HEK293 (cell line): ENCODE measurements at regions not wholly inside any gene's neighbourhood (a gene's known extent, or its start where the extent isn't known, plus 50 kb on each side); places are given as distances from the start of the nearest gene placed in this dataset.

Experiments used
- CTCF ChIA-PET: fragments of 350-600 bp; formaldehyde crosslinking; extraction: SDS; loops from one replicate; lab custom pipeline; 2021; ENCODE audit warnings: antibody characterized with exemption; lab: Yijun Ruan, JAX
- POLR2A ChIA-PET: fragments of 300-600 bp; formaldehyde crosslinking; extraction: SDS; loops from one replicate; lab custom pipeline; 2020; ENCODE audit warnings: antibody characterized with exemption, inconsistent platforms; lab: Yijun Ruan, JAX
- H3K27ac ChIP-seq: fragments of 200-500 bp; sonication (Bioruptor generic); 2 replicates; pipeline ENCODE4 v1.5.1; 2014; ENCODE audit warnings: low read depth, low read length, control low read depth, inconsistent platforms; ENCODE audit errors: extremely low read depth
- H3K36me3 ChIP-seq, 2 experiments: fragments of 200-500 bp in 1 of 2; sonication (Bioruptor generic) in 1 of 2; 1 replicate in 1 of 2; 2 replicates in 1 of 2; pipeline ENCODE4 v1.5.1; 2014 to 2017; ENCODE audit warnings: inconsistent platforms in 2 of 2, low read length in 2 of 2; ENCODE audit not compliant: control insufficient read depth in 2 of 2, insufficient read depth in 1 of 2
- H3K4me1 ChIP-seq: fragments of 200-500 bp; sonication (Bioruptor generic); 2 replicates; pipeline ENCODE4 v1.5.1; 2014; ENCODE audit warnings: mild to moderate bottlenecking, low read length, inconsistent platforms; ENCODE audit not compliant: control insufficient read depth, insufficient read depth
- H3K4me3 ChIP-seq: 2 replicates; pipeline ENCODE4 v1.5.1; 2011; ENCODE audit warnings: low read depth, mild to moderate bottlenecking, control low read depth, low read length, moderate library complexity
- H3K9me3 ChIP-seq: fragments of 200-500 bp; sonication (Bioruptor generic); 2 replicates; pipeline ENCODE4 v1.5.1; 2014; ENCODE audit warnings: low read depth, low read length, inconsistent platforms; ENCODE audit not compliant: control insufficient read depth, insufficient read depth
- HIC1 ChIP-seq: fragments of 450-650 bp; formaldehyde crosslinking; IDR thresholded peaks from 2 replicates; pipeline ENCODE4 v1.5.1; 2016; ENCODE audit warnings: missing biosample characterization, missing genetic modification characterization
- MEIS1 ChIP-seq: sonication (generic); formaldehyde crosslinking; IDR thresholded peaks from 2 replicates; pipeline ENCODE4 v1.8.1; 2022; ENCODE audit warnings: missing genetic modification reagents, mild to moderate bottlenecking, borderline replicate concordance
- MZF1 ChIP-seq: fragments of 450-650 bp; formaldehyde crosslinking; IDR thresholded peaks from 2 replicates; pipeline ENCODE4 v1.5.1; 2017; ENCODE audit warnings: missing biosample characterization, missing genetic modification characterization, borderline replicate concordance
- PATZ1 ChIP-seq: fragments of 450-650 bp; formaldehyde crosslinking; IDR thresholded peaks from 2 replicates; pipeline ENCODE4 v1.5.1; 2016; ENCODE audit warnings: missing biosample characterization, missing genetic modification characterization
- REST ChIP-seq: fragments of 450-650 bp; formaldehyde crosslinking; IDR thresholded peaks from 2 replicates; pipeline ENCODE4 v1.5.1; 2016; ENCODE audit warnings: missing biosample characterization, missing genetic modification characterization
- ZBTB1 ChIP-seq: fragments of 450-650 bp; formaldehyde crosslinking; IDR thresholded peaks from 2 replicates; pipeline ENCODE4 v1.5.1; 2016; ENCODE audit warnings: missing biosample characterization, missing genetic modification characterization
- ZFHX2 ChIP-seq: fragments of 450-650 bp; formaldehyde crosslinking; conservative IDR thresholded peaks from 2 replicates; pipeline ENCODE4 v1.5.1; 2016; ENCODE audit warnings: missing biosample characterization, missing genetic modification characterization
- ZFP37 ChIP-seq: fragments of 450-650 bp; formaldehyde crosslinking; IDR thresholded peaks from 2 replicates; pipeline ENCODE4 v1.5.1; 2016; ENCODE audit warnings: missing biosample characterization, missing genetic modification characterization
- ZNF146 ChIP-seq: fragments of 450-650 bp; formaldehyde crosslinking; IDR thresholded peaks from 2 replicates; pipeline ENCODE4 v1.5.1; 2016; ENCODE audit warnings: missing biosample characterization, missing genetic modification characterization
- ZNF202 ChIP-seq: fragments of 450-650 bp; formaldehyde crosslinking; IDR thresholded peaks from 2 replicates; pipeline ENCODE4 v1.5.1; 2016; ENCODE audit warnings: missing biosample characterization, missing genetic modification characterization, borderline replicate concordance
- ZNF221 ChIP-seq: fragments of 450-650 bp; formaldehyde crosslinking; IDR thresholded peaks from 2 replicates; pipeline ENCODE4 v1.5.1; 2017; ENCODE audit warnings: missing biosample characterization, missing genetic modification characterization, borderline replicate concordance
- ZNF391 ChIP-seq: fragments of 450-650 bp; formaldehyde crosslinking; IDR thresholded peaks from 2 replicates; pipeline ENCODE4 v1.5.1; 2016; ENCODE audit warnings: low read depth, missing biosample characterization, missing genetic modification characterization, borderline replicate concordance
- ZNF544 ChIP-seq: fragments of 450-650 bp; formaldehyde crosslinking; IDR thresholded peaks from 2 replicates; pipeline ENCODE4 v1.5.0; 2017; ENCODE audit warnings: missing biosample characterization, missing genetic modification characterization
- ZNF555 ChIP-seq: fragments of 450-650 bp; formaldehyde crosslinking; conservative IDR thresholded peaks from 2 replicates; pipeline ENCODE4 v1.5.1; 2017; ENCODE audit warnings: missing biosample characterization, mild to moderate bottlenecking, missing genetic modification characterization, inconsistent platforms
- ZNF623 ChIP-seq: fragments of 450-650 bp; formaldehyde crosslinking; IDR thresholded peaks from 2 replicates; pipeline ENCODE4 v1.5.1; 2016; ENCODE audit warnings: missing biosample characterization, missing genetic modification characterization
- ZNF629 ChIP-seq: fragments of 450-650 bp; formaldehyde crosslinking; IDR thresholded peaks from 2 replicates; pipeline ENCODE4 v1.5.1; 2017; ENCODE audit warnings: missing biosample characterization, missing genetic modification characterization
- ZNF707 ChIP-seq: fragments of 450-650 bp; formaldehyde crosslinking; IDR thresholded peaks from 2 replicates; pipeline ENCODE4 v1.5.1; 2016; ENCODE audit warnings: missing biosample characterization, missing genetic modification characterization
- ZNF791 ChIP-seq: fragments of 450-650 bp; formaldehyde crosslinking; IDR thresholded peaks from 2 replicates; pipeline ENCODE4 v1.5.1; 2016; ENCODE audit warnings: missing biosample characterization, missing genetic modification characterization
- ZSCAN5A ChIP-seq: fragments of 450-650 bp; formaldehyde crosslinking; IDR thresholded peaks from 2 replicates; pipeline ENCODE4 v1.5.1; 2016; ENCODE audit warnings: missing biosample characterization, missing genetic modification characterization
- TF ChIP-seq, protein P1 (sequence below): fragments of 450-650 bp; formaldehyde crosslinking; IDR thresholded peaks from 2 replicates; pipeline ENCODE4 v1.5.1; 2016; ENCODE audit warnings: missing biosample characterization, missing genetic modification characterization
- TF ChIP-seq, protein P2 (sequence below): fragments of 450-650 bp; IDR thresholded peaks from 2 replicates; pipeline ENCODE4 v1.5.1; 2018; ENCODE audit warnings: missing biosample characterization, mild to moderate bottlenecking, missing genetic modification characterization
- TF ChIP-seq, protein P3 (sequence below): fragments of 450-650 bp; formaldehyde crosslinking; IDR thresholded peaks from 2 replicates; pipeline ENCODE4 v1.5.1; 2017; ENCODE audit warnings: missing biosample characterization, missing genetic modification characterization

DNA sequence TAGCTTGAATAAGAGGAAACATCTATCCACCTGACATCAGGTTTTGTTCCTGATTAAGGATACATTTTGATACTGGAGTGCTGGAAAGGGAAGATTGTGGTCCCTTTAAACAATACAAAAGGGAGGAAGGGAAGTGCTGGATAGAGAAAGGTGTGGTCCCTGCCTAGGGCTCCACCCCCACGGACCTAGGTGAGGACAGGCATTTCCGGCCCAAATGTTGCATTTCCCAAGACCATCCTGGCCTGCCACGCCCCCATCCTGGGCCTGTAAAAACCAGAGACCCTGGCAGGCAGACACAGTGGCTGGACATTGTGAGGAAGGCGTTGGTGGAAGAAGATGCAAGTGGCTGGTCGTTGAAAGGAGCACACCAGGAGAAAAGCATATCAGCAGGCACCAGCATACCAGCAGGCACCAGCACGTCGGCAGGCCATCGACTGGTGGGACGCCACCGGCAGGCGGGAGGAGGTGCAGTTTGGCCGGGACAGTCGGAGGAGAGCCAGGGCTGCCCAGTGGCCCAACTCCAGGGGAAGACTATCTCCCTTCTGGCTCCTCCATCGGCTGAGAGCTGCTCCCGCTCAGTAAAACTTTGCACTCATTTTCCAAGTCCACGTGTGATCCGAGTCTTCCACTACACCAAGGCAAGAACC, 53.2 kb upstream of the AMN1 start:
- ChIA-PET POLR2A (interaction anchor here (0.6 kb wide), 1 partner anchor 300 kb away, joined by 3 read pairs; no protein-coding TSS in a partner anchor), CTCF (no interaction called here)
- TF ChIP-seq ZNF544 (tag by site-specific recombination) (no peak), ZNF221 (tag by site-specific recombination) (no peak), ZNF629 (no peak), ZNF391 (tag by site-specific recombination) (no peak), PATZ1 (tag by site-specific recombination) (no peak), MZF1 (tag by site-specific recombination) (no peak), ZSCAN5A (no peak), ZFP37 (tag by site-specific recombination) (no peak), ZFHX2 (tag by site-specific recombination) (no peak), ZNF555 (tag by site-specific recombination) (no peak), ZNF707 (tag by site-specific recombination) (no peak), ZNF623 (tag by site-specific recombination) (no peak), ZNF202 (tag by site-specific recombination) (no peak)
- TF ChIP-seq, protein P1, sequence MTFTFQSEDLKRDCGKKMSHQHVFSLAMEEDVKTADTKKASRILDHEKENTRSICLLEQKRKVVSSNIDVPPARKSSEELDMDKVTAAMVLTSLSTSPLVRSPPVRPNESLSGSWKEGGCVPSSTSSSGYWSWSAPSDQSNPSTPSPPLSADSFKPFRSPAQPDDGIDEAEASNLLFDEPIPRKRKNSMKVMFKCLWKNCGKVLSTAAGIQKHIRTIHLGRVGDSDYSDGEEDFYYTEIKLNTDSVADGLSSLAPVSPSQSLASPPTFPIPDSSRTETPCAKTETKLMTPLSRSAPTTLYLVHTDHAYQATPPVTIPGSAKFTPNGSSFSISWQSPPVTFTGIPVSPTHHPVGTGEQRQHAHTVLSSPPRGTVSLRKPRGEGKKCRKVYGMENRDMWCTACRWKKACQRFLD = no peak
- TF ChIP-seq, protein P2, sequence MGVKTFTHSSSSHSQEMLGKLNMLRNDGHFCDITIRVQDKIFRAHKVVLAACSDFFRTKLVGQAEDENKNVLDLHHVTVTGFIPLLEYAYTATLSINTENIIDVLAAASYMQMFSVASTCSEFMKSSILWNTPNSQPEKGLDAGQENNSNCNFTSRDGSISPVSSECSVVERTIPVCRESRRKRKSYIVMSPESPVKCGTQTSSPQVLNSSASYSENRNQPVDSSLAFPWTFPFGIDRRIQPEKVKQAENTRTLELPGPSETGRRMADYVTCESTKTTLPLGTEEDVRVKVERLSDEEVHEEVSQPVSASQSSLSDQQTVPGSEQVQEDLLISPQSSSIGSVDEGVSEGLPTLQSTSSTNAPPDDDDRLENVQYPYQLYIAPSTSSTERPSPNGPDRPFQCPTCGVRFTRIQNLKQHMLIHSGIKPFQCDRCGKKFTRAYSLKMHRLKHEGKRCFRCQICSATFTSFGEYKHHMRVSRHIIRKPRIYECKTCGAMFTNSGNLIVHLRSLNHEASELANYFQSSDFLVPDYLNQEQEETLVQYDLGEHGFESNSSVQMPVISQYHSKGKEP (tag by site-specific recombination) = no peak
- TF ChIP-seq, all 188 proteins: peak for 0

DNA sequence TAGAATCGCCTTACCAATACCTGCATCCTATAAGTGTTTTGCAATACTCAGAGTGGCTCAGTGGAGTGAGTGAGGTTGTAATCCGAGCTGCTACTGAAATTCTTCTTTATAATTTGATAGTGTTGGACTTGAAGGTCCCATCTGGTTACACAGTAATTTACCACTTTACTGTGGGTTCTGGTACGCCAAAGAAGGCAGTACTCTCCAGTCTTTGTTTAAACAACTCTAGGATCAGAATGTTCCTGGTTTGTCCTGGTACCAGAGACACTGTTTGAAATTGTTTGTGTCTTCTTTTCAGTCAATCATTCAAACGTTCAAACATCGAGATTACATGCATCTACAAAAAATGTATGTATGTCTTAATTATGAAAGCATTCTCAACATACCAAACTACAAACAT, 51.3 kb upstream of the AMN1 start:
- no peaks in the 10 kb centered on the region; a peak in 1 of 3 replicates for H3K36me3 ChIP-seq
- CTCF ChIA-PET = no interaction called here
- no peak overlapping the region for H3K4me3 ChIP-seq
- POLR2A ChIA-PET = no interaction called here
- H3K4me1 ChIP-seq = no peaks in the 10 kb centered on the region
- no peaks in the 10 kb centered on the region for H3K9me3 ChIP-seq
- H3K27ac ChIP-seq = no peak overlapping the region
- TF ChIP-seq REST (tag by site-specific recombination) = no peak
- TF ChIP-seq ZBTB1 (tag by site-specific recombination) = no peak
- no peak for TF ChIP-seq HIC1
- TF ChIP-seq, protein P3, sequence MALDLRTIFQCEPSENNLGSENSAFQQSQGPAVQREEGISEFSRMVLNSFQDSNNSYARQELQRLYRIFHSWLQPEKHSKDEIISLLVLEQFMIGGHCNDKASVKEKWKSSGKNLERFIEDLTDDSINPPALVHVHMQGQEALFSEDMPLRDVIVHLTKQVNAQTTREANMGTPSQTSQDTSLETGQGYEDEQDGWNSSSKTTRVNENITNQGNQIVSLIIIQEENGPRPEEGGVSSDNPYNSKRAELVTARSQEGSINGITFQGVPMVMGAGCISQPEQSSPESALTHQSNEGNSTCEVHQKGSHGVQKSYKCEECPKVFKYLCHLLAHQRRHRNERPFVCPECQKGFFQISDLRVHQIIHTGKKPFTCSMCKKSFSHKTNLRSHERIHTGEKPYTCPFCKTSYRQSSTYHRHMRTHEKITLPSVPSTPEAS (tag by site-specific recombination) = no peak
- no peak for TF ChIP-seq ZNF791
- no peak for TF ChIP-seq ZNF146 (tag by site-specific recombination)
- no peak for TF ChIP-seq MEIS1 (CRISPR knock-in tag)

More for the DNA sequence above, 53.2 kb upstream of the AMN1 start:
- Histone ChIP-seq H3K27ac (no peak overlapping the region), H3K4me1 (no peaks in the 10 kb centered on the region), H3K9me3 (no peaks in the 10 kb centered on the region), H3K4me3 (no peak overlapping the region), H3K36me3 (no peaks in the 10 kb centered on the region; a peak in 1 of 3 replicates)
